ENCODE measurements at regions not wholly inside any gene's neighbourhood (a gene's known extent, or its start where the extent isn't known, plus 50 kb on each side); places are given as distances from the start of the nearest gene placed in this dataset.

DNA sequence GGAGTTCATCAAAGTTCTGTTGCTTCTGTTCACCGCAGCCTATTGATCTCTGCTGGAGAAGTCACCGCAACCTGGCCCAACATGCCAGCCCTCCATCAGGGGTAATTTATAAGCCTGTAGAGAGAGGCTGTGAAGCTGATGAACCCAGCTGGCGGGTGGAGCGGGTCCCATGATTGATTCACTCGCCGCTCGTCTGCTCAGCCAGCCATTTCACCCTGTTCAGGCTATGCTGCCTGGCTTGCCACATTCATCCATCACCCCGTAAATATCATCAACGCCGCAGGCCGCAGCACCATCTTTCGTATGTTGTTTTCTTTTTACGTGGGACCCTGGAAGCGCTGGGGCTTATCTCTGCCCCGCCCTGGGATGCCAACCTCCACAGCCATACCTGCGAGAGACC lies 116.7 kb upstream of the OPCML start:
- TF ChIP-seq CTCF (IDR thresholded peaks at IDR 0.05) (no peak), POLR2A (IDR thresholded peaks at IDR 0.05) (no peak), POLR2AphosphoS5 (IDR thresholded peaks at IDR 0.05) (no peak), EP300 (IDR thresholded peaks at IDR 0.05) (no peak)

Measured in stomach (tissue), 4 donors.